ENCODE measurements at regions not wholly inside any gene's neighbourhood (a gene's known extent, or its start where the extent isn't known, plus 50 kb on each side); places are given as distances from the start of the nearest gene placed in this dataset.

- Histone ChIP-seq H3K36me3 (ENCODE audit: control insufficient read depth in 4 of 4, insufficient read depth in 3 of 4, low read depth in 1 of 4, low read length in 3 of 4) (no peaks in the 10 kb centered on the region), H3K9me3 (ENCODE audit: control insufficient read depth in 4 of 4, low read length in 3 of 4) (no peaks in the 10 kb centered on the region), H3K27ac (ENCODE audit: low read depth in 1 of 2, low read length in 2 of 2) (no peak overlapping the region), H3K27me3 (ENCODE audit: control insufficient read depth in 4 of 4, insufficient read depth in 4 of 4, low read length in 3 of 4) (peaks cover 0 to 2% (median 0%) of the 10 kb centered on the region in 4 donors), H3K4me1 (ENCODE audit: control insufficient read depth in 4 of 4, insufficient read depth in 4 of 4, low read length in 3 of 4) (peaks cover 0 to 2% (median 0%) of the 10 kb centered on the region in 4 donors), H3K9ac (ENCODE audit: low read depth in 1 of 2, low read length in 2 of 2) (no peak overlapping the region), H3K4me3 (ENCODE audit: low read depth in 1 of 3, low read length in 3 of 3) (no peak overlapping the region)
- no peak for TF ChIP-seq HNF4A (conservative IDR thresholded peaks at IDR 0.05)
- TF ChIP-seq NR2F2 (IDR thresholded peaks at IDR 0.05), result no peak
- TF ChIP-seq GABPA (IDR thresholded peaks at IDR 0.05 in 1 of 2, conservative IDR thresholded peaks at IDR 0.05 in 1 of 2), result no peak
- no peak for TF ChIP-seq CTCF (IDR thresholded peaks at IDR 0.05; ENCODE audit: low read depth, low read length, missing input control)
- no peak for TF ChIP-seq YY1 (IDR thresholded peaks at IDR 0.05)
- no peak for TF ChIP-seq FOXA1 (IDR thresholded peaks at IDR 0.05)
- TF ChIP-seq ZBTB33 (IDR thresholded peaks at IDR 0.05), result no peak
- no peak for TF ChIP-seq FOXA2 (IDR thresholded peaks at IDR 0.05)
- no peak for TF ChIP-seq SP1 (IDR thresholded peaks at IDR 0.05)
- no peak for TF ChIP-seq REST (IDR thresholded peaks at IDR 0.05)
- TF ChIP-seq ATF3 (IDR thresholded peaks at IDR 0.05), result no peak
- TF ChIP-seq TAF1 (conservative IDR thresholded peaks at IDR 0.05), result no peak
- no peak for TF ChIP-seq RXRA (IDR thresholded peaks at IDR 0.05)
- no peak for TF ChIP-seq JUND (IDR thresholded peaks at IDR 0.05)
- no peak for TF ChIP-seq HNF4G (IDR thresholded peaks at IDR 0.05)
- TF ChIP-seq MAX (IDR thresholded peaks at IDR 0.05), result no peak
- 76% methylated on average over 24 of the region's 24 CpGs for WGBS
- DNase-seq (ENCODE audit: low spot score), result no peak
Observed at GRCh38 chr9:16309469-16310271, 560.8 kb downstream of the BNC2 start.

All from liver (tissue), 8 donors.